Lung (tissue), 11 donors: ENCODE measurements at regions not wholly inside any gene's neighbourhood (a gene's known extent, or its start where the extent isn't known, plus 50 kb on each side); places are given as distances from the start of the nearest gene placed in this dataset.

Experiments used
- ATAC-seq: fragments of 200-7000 bp; cut with Tn5 transposase; one replicate; pipeline ENCODE4 v1.9.1; 2020; ENCODE audit warnings: moderate number of reproducible peaks; ENCODE audit not compliant: insufficient read depth, low FRiP score
- DNase-seq, 3 donors: peaks; one replicate each; pipeline ENCODE4 v3.0.0-alpha.2; 2013 to 2017
- H3K27ac ChIP-seq, 2 donors: one replicate each; pipeline ENCODE4 v1.5.1; 2013; ENCODE audit warnings: mild to moderate bottlenecking in 2 of 2, moderate library complexity in 2 of 2, control low read depth in 1 of 2, inconsistent platforms in 1 of 2, low read depth in 1 of 2, low read length in 1 of 2
- H3K27me3 ChIP-seq, 3 donors: one replicate each; pipeline ENCODE4 v1.5.1; 2013; ENCODE audit warnings: low read length in 2 of 3; ENCODE audit not compliant: control insufficient read depth in 3 of 3, insufficient read depth in 3 of 3
- H3K36me3 ChIP-seq, 4 donors: one replicate each; pipeline ENCODE4 v1.5.1; 2013; ENCODE audit warnings: low read length in 4 of 4, mild to moderate bottlenecking in 1 of 4, moderate library complexity in 1 of 4; ENCODE audit not compliant: control insufficient read depth in 4 of 4, insufficient read depth in 4 of 4
- H3K4me1 ChIP-seq, 5 donors: one replicate each; pipeline ENCODE4 v1.5.1; 2013; ENCODE audit warnings: low read length in 5 of 5, mild to moderate bottlenecking in 2 of 5, moderate library complexity in 1 of 5; ENCODE audit not compliant: control insufficient read depth in 5 of 5, insufficient read depth in 5 of 5
- H3K4me3 ChIP-seq: one replicate; pipeline ENCODE4 v1.5.1; 2013; ENCODE audit warnings: mild to moderate bottlenecking, control low read depth, moderate library complexity
- H3K9ac ChIP-seq, 2 donors: one replicate each; pipeline ENCODE4 v1.5.1; 2013; ENCODE audit warnings: low read length in 2 of 2, control low read depth in 1 of 2; ENCODE audit not compliant: insufficient read depth in 1 of 2
- H3K9me3 ChIP-seq, 4 donors: one replicate each; pipeline ENCODE4 v1.5.1; 2013; ENCODE audit warnings: low read length in 3 of 4, mild to moderate bottlenecking in 1 of 4, moderate library complexity in 1 of 4; ENCODE audit not compliant: control insufficient read depth in 4 of 4, insufficient read depth in 3 of 4
- WGBS, 2 donors: extraction: QIAGEN DNeasy Blood & Tissue Kit; methylation state at CpG; one replicate each; pipeline ENCODE4 v1.1.7; 2013; 5-methylcytosine and 5-hydroxymethylcytosine counted together
- TF ChIP-seq, protein P1 (sequence below): IDR thresholded peaks from 2 replicates; pipeline ENCODE4 v1.5.1; 2012; ENCODE audit warnings: mild to moderate bottlenecking; ENCODE audit errors: control extremely low read depth, extremely low read depth
- donor health status: control.
- donor health status: control.
- donor health status: Bipolar disorder and iron deficiency.
- donor health status: healthy.
- donor health status: DM: yes; HTN: yes; CAD: no.

DNA sequence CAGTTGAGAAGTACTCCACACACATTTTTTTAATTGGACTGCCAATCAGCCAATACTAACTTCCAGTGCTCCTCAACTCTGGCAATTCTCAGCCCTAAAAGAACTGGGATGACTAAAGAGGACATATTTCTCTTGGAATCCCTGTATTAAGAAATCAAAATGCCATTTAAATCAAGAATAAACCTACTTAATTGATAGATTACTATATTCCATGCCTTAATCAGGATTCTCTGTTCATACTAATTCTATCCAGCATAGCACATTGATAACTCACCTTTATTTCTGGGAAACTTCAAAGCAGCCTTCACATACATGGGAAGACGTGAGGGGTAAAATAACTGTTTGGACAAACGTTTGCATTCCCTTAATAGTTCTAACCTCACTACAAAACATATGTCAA lies 93.0 kb upstream of the DKK2 start:
- H3K36me3 ChIP-seq, result no peaks in the 10 kb centered on the region
- no peak for ATAC-seq
- TF ChIP-seq, protein P1, sequence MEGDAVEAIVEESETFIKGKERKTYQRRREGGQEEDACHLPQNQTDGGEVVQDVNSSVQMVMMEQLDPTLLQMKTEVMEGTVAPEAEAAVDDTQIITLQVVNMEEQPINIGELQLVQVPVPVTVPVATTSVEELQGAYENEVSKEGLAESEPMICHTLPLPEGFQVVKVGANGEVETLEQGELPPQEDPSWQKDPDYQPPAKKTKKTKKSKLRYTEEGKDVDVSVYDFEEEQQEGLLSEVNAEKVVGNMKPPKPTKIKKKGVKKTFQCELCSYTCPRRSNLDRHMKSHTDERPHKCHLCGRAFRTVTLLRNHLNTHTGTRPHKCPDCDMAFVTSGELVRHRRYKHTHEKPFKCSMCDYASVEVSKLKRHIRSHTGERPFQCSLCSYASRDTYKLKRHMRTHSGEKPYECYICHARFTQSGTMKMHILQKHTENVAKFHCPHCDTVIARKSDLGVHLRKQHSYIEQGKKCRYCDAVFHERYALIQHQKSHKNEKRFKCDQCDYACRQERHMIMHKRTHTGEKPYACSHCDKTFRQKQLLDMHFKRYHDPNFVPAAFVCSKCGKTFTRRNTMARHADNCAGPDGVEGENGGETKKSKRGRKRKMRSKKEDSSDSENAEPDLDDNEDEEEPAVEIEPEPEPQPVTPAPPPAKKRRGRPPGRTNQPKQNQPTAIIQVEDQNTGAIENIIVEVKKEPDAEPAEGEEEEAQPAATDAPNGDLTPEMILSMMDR, result no peak
- 57 to 61% methylated on average over 2 of the region's 2 CpGs for WGBS, 2 donors
- no peaks in the 10 kb centered on the region for H3K9me3 ChIP-seq
- DNase-seq, result no peak
- H3K27me3 ChIP-seq, result no peaks in the 10 kb centered on the region
- no peak overlapping the region for H3K4me3 ChIP-seq
- no peaks in the 10 kb centered on the region for H3K4me1 ChIP-seq
- no peak overlapping the region for H3K9ac ChIP-seq
- no peak overlapping the region for H3K27ac ChIP-seq

DNA sequence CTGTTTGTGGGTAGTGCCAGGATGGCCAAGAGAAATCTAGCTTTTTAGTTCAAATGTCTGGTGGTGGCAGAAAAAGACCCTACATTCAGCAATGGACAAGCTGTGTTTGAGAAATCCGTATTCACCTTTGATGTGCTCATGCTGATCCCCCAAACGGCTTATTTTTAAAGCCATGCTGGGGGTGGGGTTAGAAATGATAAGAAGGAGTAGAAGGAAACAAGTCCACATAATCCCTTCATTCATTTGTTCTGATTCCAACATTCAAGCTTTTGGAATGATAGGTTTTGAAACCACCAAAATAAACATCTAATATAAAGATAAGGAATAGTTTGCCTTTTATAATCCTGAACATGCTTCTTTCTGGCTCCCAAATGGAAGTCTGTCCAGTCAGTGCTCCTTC lies 92.0 kb upstream of the DKK2 start:
- TF ChIP-seq, protein P1, result no peak
- 73 to 76% methylated on average over 2 of the region's 2 CpGs for WGBS, 2 donors
- Histone ChIP-seq H3K4me1 (no peaks in the 10 kb centered on the region), H3K9ac (no peak overlapping the region), H3K36me3 (no peaks in the 10 kb centered on the region), H3K9me3 (no peaks in the 10 kb centered on the region), H3K27me3 (no peaks in the 10 kb centered on the region), H3K4me3 (no peak overlapping the region), H3K27ac (no peak overlapping the region)
- ATAC-seq (no peak), DNase-seq (no peak)

DNA sequence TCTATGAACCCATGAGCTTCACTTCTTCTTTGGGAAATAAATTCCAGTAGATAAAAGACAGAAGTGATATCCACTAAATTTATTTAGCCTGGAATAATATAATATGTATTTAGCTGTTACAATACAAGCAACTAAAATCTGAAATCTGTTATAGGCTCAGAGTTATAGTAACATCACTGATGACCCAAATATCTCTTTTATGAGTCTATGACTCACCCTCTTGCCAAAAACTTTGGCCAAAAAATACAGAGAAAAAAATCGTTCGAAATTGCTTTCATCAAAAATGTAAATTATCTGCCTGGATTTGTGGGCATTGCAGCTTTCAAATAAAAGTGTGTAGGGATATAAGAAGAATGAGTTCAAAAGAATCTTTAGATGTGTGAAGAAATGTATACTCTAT lies 89.4 kb upstream of the DKK2 start:
- Histone ChIP-seq H3K9me3 (no peaks in the 10 kb centered on the region), H3K4me3 (no peak overlapping the region), H3K36me3 (no peaks in the 10 kb centered on the region), H3K4me1 (peaks cover 0 to 8% (median 0%) of the 10 kb centered on the region in 5 donors), H3K9ac (no peak overlapping the region), H3K27ac (no peak overlapping the region), H3K27me3 (no peaks in the 10 kb centered on the region)
- 80 to 84% methylated on average over 2 of the region's 2 CpGs for WGBS, 2 donors
- TF ChIP-seq, protein P1, result no peak
- no peak for DNase-seq
- ATAC-seq, result no peak

DNA sequence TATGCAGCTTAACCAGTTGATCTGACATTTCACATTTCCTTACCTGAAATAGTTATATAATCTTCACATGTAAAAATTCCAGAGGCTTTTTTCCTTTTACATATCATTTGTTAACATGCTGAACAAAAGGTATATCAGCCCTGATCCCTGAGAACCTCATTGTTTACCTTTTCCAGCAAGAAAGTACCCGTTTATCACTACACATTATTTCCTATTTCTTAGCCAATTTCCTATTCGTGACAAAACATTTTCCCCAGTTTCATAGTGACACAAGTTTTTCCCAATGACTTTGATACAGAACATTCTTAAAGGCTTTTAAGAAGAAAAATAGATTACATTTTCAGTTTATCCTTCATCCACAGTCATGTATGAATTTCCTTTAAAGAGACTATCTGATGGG lies 86.6 kb upstream of the DKK2 start:
- TF ChIP-seq, protein P1, result no peak
- Histone ChIP-seq H3K4me3 (no peak overlapping the region), H3K36me3 (no peaks in the 10 kb centered on the region), H3K9ac (no peak overlapping the region), H3K4me1 (peaks cover 0 to 11% (median 0%) of the 10 kb centered on the region in 5 donors), H3K27me3 (no peaks in the 10 kb centered on the region), H3K27ac (no peak overlapping the region), H3K9me3 (no peaks in the 10 kb centered on the region)
- WGBS, 2 donors, result 46 to 62% methylated on average over 2 of the region's 2 CpGs
- no peak for ATAC-seq
- no peak for DNase-seq
